ENCODE measurements at regions not wholly inside any gene's neighbourhood (a gene's known extent, or its start where the extent isn't known, plus 50 kb on each side); places are given as distances from the start of the nearest gene placed in this dataset.

- Mint-ChIP-seq H3K36me3 (ENCODE audit: insufficient read depth in 2 of 2) (no peaks in the 10 kb centered on the region), H3K27me3 (ENCODE audit: low read depth) (peaks cover 6% of the 10 kb centered on the region), H3K4me3 (no peak overlapping the region), H3K27ac (no peak overlapping the region), H3K4me1 (ENCODE audit: low read depth) (no peaks in the 10 kb centered on the region), H3K9me3 (no peaks in the 10 kb centered on the region)
- no peak for DNase-seq
- ATAC-seq (replicated peaks in 1 of 2) = no peak
Observed at GRCh38 chr2:237016121-237016915, 69.4 kb upstream of the COPS8 start.

GRCh38 chr2:237020090-237020489, 65.6 kb upstream of the COPS8 start:
- H3K9me3 Mint-ChIP-seq = no peaks in the 10 kb centered on the region
- no peaks in the 10 kb centered on the region for H3K4me1 Mint-ChIP-seq (ENCODE audit: low read depth)
- H3K36me3 Mint-ChIP-seq (ENCODE audit: insufficient read depth in 2 of 2) = no peaks in the 10 kb centered on the region
- ATAC-seq (replicated peaks in 1 of 2) (no peak), DNase-seq (no peak)
- H3K27me3 Mint-ChIP-seq (ENCODE audit: low read depth) = no peaks in the 10 kb centered on the region
- no peak overlapping the region for H3K27ac Mint-ChIP-seq
- H3K4me3 Mint-ChIP-seq = no peak overlapping the region

GRCh38 chr2:237022533-237022932, 63.2 kb upstream of the COPS8 start:
- Mint-ChIP-seq H3K4me1 (ENCODE audit: low read depth) (no peaks in the 10 kb centered on the region), H3K27ac (no peak overlapping the region)

GRCh38 chr2:237024255-237024654, 61.4 kb upstream of the COPS8 start:
- no peak for ATAC-seq (replicated peaks in 1 of 2)
- DNase-seq = no peak
- Mint-ChIP-seq H3K4me1 (ENCODE audit: low read depth) (no peaks in the 10 kb centered on the region), H3K36me3 (ENCODE audit: insufficient read depth in 2 of 2) (no peaks in the 10 kb centered on the region), H3K27me3 (ENCODE audit: low read depth) (no peaks in the 10 kb centered on the region), H3K4me3 (no peak overlapping the region), H3K27ac (no peak overlapping the region), H3K9me3 (no peaks in the 10 kb centered on the region)

More at GRCh38 chr2:237022533-237022932, 63.2 kb upstream of the COPS8 start:
- Mint-ChIP-seq H3K9me3 (no peaks in the 10 kb centered on the region), H3K36me3 (ENCODE audit: insufficient read depth in 2 of 2) (no peaks in the 10 kb centered on the region), H3K4me3 (no peak overlapping the region), H3K27me3 (ENCODE audit: low read depth) (no peaks in the 10 kb centered on the region)
- DNase-seq (no peak), ATAC-seq (replicated peaks in 1 of 2) (no peak)

- H3K27ac Mint-ChIP-seq = no peak overlapping the region
- no peak for ATAC-seq (replicated peaks in 1 of 2)
- H3K4me3 Mint-ChIP-seq = no peak overlapping the region
- DNase-seq = no peak
- no peaks in the 10 kb centered on the region for H3K36me3 Mint-ChIP-seq (ENCODE audit: insufficient read depth in 2 of 2)
- no peaks in the 10 kb centered on the region for H3K4me1 Mint-ChIP-seq (ENCODE audit: low read depth)
- H3K9me3 Mint-ChIP-seq = no peaks in the 10 kb centered on the region
- H3K27me3 Mint-ChIP-seq (ENCODE audit: low read depth) = no peaks in the 10 kb centered on the region
Observed at GRCh38 chr2:237025090-237025865, 60.4 kb upstream of the COPS8 start.

GRCh38 chr2:237026981-237027711, 58.5 kb upstream of the COPS8 start:
- ATAC-seq (replicated peaks in 1 of 2) (no peak), DNase-seq (peak; percentile 26 to 31)
- no peak overlapping the region for H3K27ac Mint-ChIP-seq
- H3K27me3 Mint-ChIP-seq (ENCODE audit: low read depth) = peaks cover under 1% of the 10 kb centered on the region
- no peaks in the 10 kb centered on the region for H3K9me3 Mint-ChIP-seq
- H3K4me3 Mint-ChIP-seq = no peak overlapping the region
- no peaks in the 10 kb centered on the region for H3K4me1 Mint-ChIP-seq (ENCODE audit: low read depth)
- H3K36me3 Mint-ChIP-seq (ENCODE audit: insufficient read depth in 2 of 2) = no peaks in the 10 kb centered on the region

GRCh38 chr2:237027712-237028029, 58.0 kb upstream of the COPS8 start:
- no peaks in the 10 kb centered on the region for H3K36me3 Mint-ChIP-seq (ENCODE audit: insufficient read depth in 2 of 2)
- H3K9me3 Mint-ChIP-seq = no peaks in the 10 kb centered on the region
- no peak overlapping the region for H3K27ac Mint-ChIP-seq
- ATAC-seq (replicated peaks in 1 of 2) (no peak), DNase-seq (no peak)
- no peaks in the 10 kb centered on the region for H3K4me1 Mint-ChIP-seq (ENCODE audit: low read depth)
- H3K4me3 Mint-ChIP-seq = no peak overlapping the region
- peaks cover 4% of the 10 kb centered on the region for H3K27me3 Mint-ChIP-seq (ENCODE audit: low read depth)

GRCh38 chr2:237030382-237030781, 55.3 kb upstream of the COPS8 start:
- peaks cover 4% of the 10 kb centered on the region for H3K27me3 Mint-ChIP-seq (ENCODE audit: low read depth)
- no peak for DNase-seq
- no peak for ATAC-seq (replicated peaks in 1 of 2)
- no peak overlapping the region for H3K27ac Mint-ChIP-seq
- H3K9me3 Mint-ChIP-seq = no peaks in the 10 kb centered on the region
- H3K4me1 Mint-ChIP-seq (ENCODE audit: low read depth) = no peaks in the 10 kb centered on the region
- H3K4me3 Mint-ChIP-seq = no peak overlapping the region
- no peaks in the 10 kb centered on the region for H3K36me3 Mint-ChIP-seq (ENCODE audit: insufficient read depth in 2 of 2)

GRCh38 chr2:237033536-237034060, 52.1 kb upstream of the COPS8 start:
- Mint-ChIP-seq H3K27ac (no peak overlapping the region), H3K9me3 (no peaks in the 10 kb centered on the region), H3K4me3 (no peak overlapping the region), H3K4me1 (ENCODE audit: low read depth) (no peaks in the 10 kb centered on the region), H3K27me3 (ENCODE audit: low read depth) (peaks cover 4% of the 10 kb centered on the region), H3K36me3 (ENCODE audit: insufficient read depth in 2 of 2) (no peaks in the 10 kb centered on the region)
- no peak for ATAC-seq (replicated peaks in 1 of 2)
- no peak for DNase-seq

GRCh38 chr2:237035781-237036475, 49.8 kb upstream of the COPS8 start:
- H3K36me3 Mint-ChIP-seq (ENCODE audit: insufficient read depth in 2 of 2) = no peaks in the 10 kb centered on the region
- no peaks in the 10 kb centered on the region for H3K9me3 Mint-ChIP-seq
- no peak overlapping the region for H3K4me3 Mint-ChIP-seq

More at GRCh38 chr2:237035781-237036475, 49.8 kb upstream of the COPS8 start:
- Mint-ChIP-seq H3K27me3 (ENCODE audit: low read depth) (peaks cover 4% of the 10 kb centered on the region), H3K4me1 (ENCODE audit: low read depth) (no peaks in the 10 kb centered on the region), H3K27ac (no peak overlapping the region)
- DNase-seq (no peak), ATAC-seq (replicated peaks in 1 of 2) (no peak)

Data from activated T-cell treated with anti-CD3 and anti-CD28 coated beads, Interleukin-2, amount 50 U/mL, for 72 hours (primary cell).